ENCODE measurements at regions not wholly inside any gene's neighbourhood (a gene's known extent, or its start where the extent isn't known, plus 50 kb on each side); places are given as distances from the start of the nearest gene placed in this dataset.
A peak's percentile ranks its signal among the peaks of the same experiment; 100 is the strongest.
"Not testable (repeated sequence)": the region's sequence is repeated elsewhere in the genome, so short reads cannot be mapped to it uniquely, and the experiment has no call there.

- peak in 1 of 2 donors; percentile 23 for DNase-seq (ENCODE audit: low spot score in 2 of 2)
- Mint-ChIP-seq H3K4me1 (peaks cover 12% of the 10 kb centered on the region), H3K36me3 (no peaks in the 10 kb centered on the region), H3K9me3 (no peaks in the 10 kb centered on the region), H3K27ac (no peak overlapping the region), H3K4me3 (no peak overlapping the region)
- no peak for ATAC-seq
Measured at GRCh38 chr21:35298757-35299156, 249.7 kb upstream of the RUNX1 start.

- H3K4me3 Mint-ChIP-seq, result no peak overlapping the region
- H3K36me3 Mint-ChIP-seq, result no peaks in the 10 kb centered on the region
- H3K27ac Mint-ChIP-seq, result no peak overlapping the region
- H3K9me3 Mint-ChIP-seq, result no peaks in the 10 kb centered on the region
- DNase-seq (ENCODE audit: low spot score in 2 of 2) (peak in 1 of 2 donors; percentile 34), ATAC-seq (no peak)
- H3K4me1 Mint-ChIP-seq, result peaks cover 6% of the 10 kb centered on the region
Measured at GRCh38 chr21:35297665-35298064, 248.6 kb upstream of the RUNX1 start.

- H3K9me3 Mint-ChIP-seq, result no peaks in the 10 kb centered on the region
- no peaks in the 10 kb centered on the region for H3K36me3 Mint-ChIP-seq
- DNase-seq (ENCODE audit: low spot score in 2 of 2) (no peak), ATAC-seq (no peak)
- H3K4me1 Mint-ChIP-seq, result peaks cover 6% of the 10 kb centered on the region
- no peak overlapping the region for H3K4me3 Mint-ChIP-seq
- H3K27ac Mint-ChIP-seq, result no peak overlapping the region
Measured at GRCh38 chr21:35294231-35294898, 245.3 kb upstream of the RUNX1 start.

GRCh38 chr21:35291973-35292627 is 243.0 kb upstream of the RUNX1 start:
- Mint-ChIP-seq H3K4me3 (no peak overlapping the region), H3K4me1 (no peaks in the 10 kb centered on the region), H3K36me3 (no peaks in the 10 kb centered on the region), H3K9me3 (peaks cover 10% of the 10 kb centered on the region), H3K27ac (no peak overlapping the region)
- no peak for DNase-seq (ENCODE audit: low spot score in 2 of 2)
- no peak for ATAC-seq

- H3K4me3 Mint-ChIP-seq, result no peak overlapping the region
- H3K9me3 Mint-ChIP-seq, result peaks cover 10% of the 10 kb centered on the region
- H3K4me1 Mint-ChIP-seq, result no peaks in the 10 kb centered on the region
- H3K27ac Mint-ChIP-seq, result no peak overlapping the region
- DNase-seq (ENCODE audit: low spot score in 2 of 2), result no peak
- no peak for ATAC-seq
- no peaks in the 10 kb centered on the region for H3K36me3 Mint-ChIP-seq
Measured at GRCh38 chr21:35291034-35291433, 241.9 kb upstream of the RUNX1 start.

GRCh38 chr21:35288238-35288637 is 239.1 kb upstream of the RUNX1 start:
- H3K9me3 Mint-ChIP-seq, result peaks cover 10% of the 10 kb centered on the region
- DNase-seq (ENCODE audit: low spot score in 2 of 2) (no peak), ATAC-seq (no peak)
- no peak overlapping the region for H3K4me3 Mint-ChIP-seq
- H3K4me1 Mint-ChIP-seq, result no peaks in the 10 kb centered on the region
- no peak overlapping the region for H3K27ac Mint-ChIP-seq
- H3K36me3 Mint-ChIP-seq, result no peaks in the 10 kb centered on the region

- Mint-ChIP-seq H3K4me3 (no peak overlapping the region), H3K4me1 (peaks cover 9% of the 10 kb centered on the region), H3K36me3 (no peaks in the 10 kb centered on the region), H3K9me3 (peaks cover 10% of the 10 kb centered on the region), H3K27ac (no peak overlapping the region)
- no peak for DNase-seq (ENCODE audit: low spot score in 2 of 2)
- ATAC-seq, result no peak
Measured at GRCh38 chr21:35284199-35284598, 235.1 kb upstream of the RUNX1 start.

GRCh38 chr21:35282944-35283343 is 233.8 kb upstream of the RUNX1 start:
- Mint-ChIP-seq H3K27ac (no peak overlapping the region), H3K4me3 (no peak overlapping the region), H3K9me3 (peaks cover 6% of the 10 kb centered on the region), H3K36me3 (no peaks in the 10 kb centered on the region), H3K4me1 (peaks cover 9% of the 10 kb centered on the region)
- no peak for ATAC-seq
- no peak for DNase-seq (ENCODE audit: low spot score in 2 of 2)

- DNase-seq (ENCODE audit: low spot score in 2 of 2) (no peak), ATAC-seq (no peak)
- Mint-ChIP-seq H3K27ac (peak overlapping the region; percentile 27), H3K36me3 (no peaks in the 10 kb centered on the region), H3K9me3 (no peaks in the 10 kb centered on the region), H3K4me3 (no peak overlapping the region), H3K4me1 (peaks cover 9% of the 10 kb centered on the region)
Measured at GRCh38 chr21:35281956-35282355, 232.9 kb upstream of the RUNX1 start.

GRCh38 chr21:35280231-35280630 is 231.1 kb upstream of the RUNX1 start:
- Mint-ChIP-seq H3K36me3 (no peaks in the 10 kb centered on the region), H3K27ac (no peak overlapping the region)

GRCh38 chr21:35275776-35276175 is 226.7 kb upstream of the RUNX1 start:
- Mint-ChIP-seq H3K4me3 (no peak overlapping the region), H3K9me3 (no peaks in the 10 kb centered on the region), H3K27ac (no peak overlapping the region), H3K4me1 (no peaks in the 10 kb centered on the region), H3K36me3 (no peaks in the 10 kb centered on the region)
- ATAC-seq (no peak), DNase-seq (ENCODE audit: low spot score in 2 of 2) (no peak)

More at GRCh38 chr21:35280231-35280630, 231.1 kb upstream of the RUNX1 start:
- Mint-ChIP-seq H3K4me3 (no peak overlapping the region), H3K4me1 (peaks cover 9% of the 10 kb centered on the region), H3K9me3 (no peaks in the 10 kb centered on the region)
- DNase-seq (ENCODE audit: low spot score in 2 of 2) (no peak), ATAC-seq (no peak)

GRCh38 chr21:35274923-35275322 is 225.8 kb upstream of the RUNX1 start:
- no peaks in the 10 kb centered on the region for H3K36me3 Mint-ChIP-seq
- no peak overlapping the region for H3K27ac Mint-ChIP-seq
- no peak overlapping the region for H3K4me3 Mint-ChIP-seq
- no peak for ATAC-seq
- no peaks in the 10 kb centered on the region for H3K9me3 Mint-ChIP-seq
- no peak for DNase-seq (ENCODE audit: low spot score in 2 of 2)
- no peaks in the 10 kb centered on the region for H3K4me1 Mint-ChIP-seq

- ATAC-seq, result no peak
- H3K27ac Mint-ChIP-seq, result no peak overlapping the region
Measured at GRCh38 chr21:35274090-35274489, 225.0 kb upstream of the RUNX1 start.

GRCh38 chr21:35273333-35273732 is 224.2 kb upstream of the RUNX1 start:
- ATAC-seq, result no peak
- Mint-ChIP-seq H3K27ac (no peak overlapping the region), H3K9me3 (no peaks in the 10 kb centered on the region), H3K4me3 (no peak overlapping the region), H3K36me3 (no peaks in the 10 kb centered on the region), H3K4me1 (no peaks in the 10 kb centered on the region)
- DNase-seq (ENCODE audit: low spot score in 2 of 2), result no peak

More at GRCh38 chr21:35274090-35274489, 225.0 kb upstream of the RUNX1 start:
- no peak for DNase-seq (ENCODE audit: low spot score in 2 of 2)
- H3K4me3 Mint-ChIP-seq, result no peak overlapping the region
- H3K9me3 Mint-ChIP-seq, result no peaks in the 10 kb centered on the region
- H3K4me1 Mint-ChIP-seq, result no peaks in the 10 kb centered on the region
- H3K36me3 Mint-ChIP-seq, result no peaks in the 10 kb centered on the region

- not testable (repeated sequence) for H3K27ac Mint-ChIP-seq; H3K9me3 Mint-ChIP-seq; H3K4me3 Mint-ChIP-seq; DNase-seq (ENCODE audit: low spot score in 2 of 2); H3K4me1 Mint-ChIP-seq; H3K36me3 Mint-ChIP-seq; ATAC-seq
Measured at GRCh38 chr21:35271344-35272118, 222.4 kb upstream of the RUNX1 start.

- Mint-ChIP-seq H3K4me3 (no peak overlapping the region), H3K9me3 (no peaks in the 10 kb centered on the region), H3K4me1 (peaks cover 6% of the 10 kb centered on the region), H3K27ac (no peak overlapping the region), H3K36me3 (no peaks in the 10 kb centered on the region)
- ATAC-seq (peak; percentile 51), DNase-seq (ENCODE audit: low spot score in 2 of 2) (no peak)
Measured at GRCh38 chr21:35268817-35269216, 219.7 kb upstream of the RUNX1 start.
